Dedifferentiated amniotic fluid mesenchymal stem cell (primary cell): ENCODE measurements at regions not wholly inside any gene's neighbourhood (a gene's known extent, or its start where the extent isn't known, plus 50 kb on each side); places are given as distances from the start of the nearest gene placed in this dataset.

Experiments
- DNase-seq: peaks from one replicate; pipeline ENCODE4 v3.0.0-alpha.2; 2016; ENCODE audit errors: extremely low spot score

DNA sequence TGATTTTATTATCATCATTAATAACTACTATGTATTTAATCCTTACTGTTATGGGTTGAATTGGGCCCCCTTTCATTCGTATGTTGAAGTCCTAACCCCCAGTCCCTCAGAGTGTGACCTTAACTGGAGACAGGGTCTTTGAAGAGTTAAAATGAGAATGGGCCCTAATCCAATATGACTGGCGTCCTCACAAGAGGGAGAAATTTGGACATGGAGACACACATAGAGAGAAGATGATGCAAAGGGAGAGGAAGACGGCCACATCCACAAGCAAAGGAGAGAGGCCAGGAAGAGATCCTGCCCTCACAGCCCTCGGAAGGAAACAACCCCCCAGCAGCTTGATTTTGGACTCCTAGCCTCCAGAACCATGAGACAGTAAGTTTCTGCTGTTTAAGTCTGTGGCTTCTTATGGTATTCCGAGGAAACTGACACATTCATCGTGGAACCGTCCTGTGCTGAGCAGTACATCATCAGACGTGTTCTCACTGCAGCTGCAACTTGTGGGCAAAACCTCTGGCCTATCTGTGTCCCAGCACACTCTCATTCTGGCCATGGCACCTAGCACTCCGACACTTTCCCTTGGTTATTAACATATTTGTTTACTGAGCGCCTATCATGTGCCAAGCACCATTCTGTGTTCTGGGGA lies 127.6 kb downstream of the SLC38A6 start:
- no peak for DNase-seq

DNA sequence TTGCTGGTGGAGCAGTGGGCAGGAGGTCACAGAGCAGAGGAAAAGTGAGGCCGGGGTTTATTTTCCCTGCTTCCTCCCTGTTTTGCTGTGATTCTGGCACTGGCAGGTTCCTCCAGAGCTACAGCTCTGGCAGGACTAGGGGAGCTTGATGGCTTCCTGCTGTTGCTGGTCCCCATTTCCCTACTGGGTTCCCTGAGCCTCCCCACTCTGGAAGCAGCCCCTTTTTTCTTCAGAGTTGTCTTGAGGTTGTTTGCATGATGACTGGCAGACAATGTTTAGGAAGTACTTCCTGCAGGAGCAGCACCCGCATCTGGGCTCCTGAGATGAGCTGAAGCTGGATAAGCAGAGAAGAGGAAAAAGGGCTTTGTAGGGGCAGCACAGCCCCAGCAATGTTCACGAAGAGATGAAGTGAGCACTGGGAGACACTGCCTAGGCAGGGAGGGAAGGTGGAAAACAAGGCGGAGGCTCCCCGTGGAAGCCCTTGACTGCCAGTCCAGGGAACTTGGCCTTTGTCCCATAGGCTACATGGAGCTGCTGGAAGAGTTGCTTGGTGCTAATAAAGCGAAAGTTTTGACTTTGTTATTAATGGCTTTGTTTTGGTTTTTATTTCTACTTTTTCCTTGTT lies 126.9 kb downstream of the SLC38A6 start:
- DNase-seq, result no peak

DNA sequence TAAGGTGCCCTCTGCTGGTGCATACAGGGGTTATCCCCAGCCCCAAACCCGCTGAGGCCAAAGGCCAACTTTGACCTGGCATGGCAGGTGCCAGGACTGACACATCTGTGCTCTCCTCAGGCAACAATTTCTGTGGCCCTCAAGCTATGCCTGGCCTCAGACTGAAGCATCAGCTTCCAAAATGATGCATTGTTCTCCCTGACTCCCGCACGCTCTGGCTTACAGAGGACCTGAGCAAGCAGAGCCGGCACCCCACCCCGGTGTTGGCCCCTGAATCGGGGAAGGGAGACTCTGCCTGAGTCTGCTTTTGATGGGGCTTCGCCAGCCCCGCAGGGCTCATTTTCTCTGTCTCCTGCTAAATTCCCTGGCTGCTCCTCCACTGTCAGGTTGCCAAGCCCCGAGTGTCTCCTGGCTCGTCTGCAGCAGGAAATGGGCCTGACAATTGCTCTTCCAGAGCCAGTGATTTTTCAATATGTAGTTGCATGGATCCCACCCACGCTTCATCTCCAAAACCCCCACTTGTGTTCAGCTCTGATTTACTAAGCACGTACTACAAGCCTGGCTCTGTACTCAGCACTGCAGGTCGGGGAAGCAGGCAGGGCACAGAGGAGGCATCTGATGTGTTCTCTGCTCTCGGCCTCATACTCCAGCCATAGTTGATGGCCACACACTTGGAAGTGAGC lies 126.1 kb downstream of the SLC38A6 start:
- no peak for DNase-seq

DNA sequence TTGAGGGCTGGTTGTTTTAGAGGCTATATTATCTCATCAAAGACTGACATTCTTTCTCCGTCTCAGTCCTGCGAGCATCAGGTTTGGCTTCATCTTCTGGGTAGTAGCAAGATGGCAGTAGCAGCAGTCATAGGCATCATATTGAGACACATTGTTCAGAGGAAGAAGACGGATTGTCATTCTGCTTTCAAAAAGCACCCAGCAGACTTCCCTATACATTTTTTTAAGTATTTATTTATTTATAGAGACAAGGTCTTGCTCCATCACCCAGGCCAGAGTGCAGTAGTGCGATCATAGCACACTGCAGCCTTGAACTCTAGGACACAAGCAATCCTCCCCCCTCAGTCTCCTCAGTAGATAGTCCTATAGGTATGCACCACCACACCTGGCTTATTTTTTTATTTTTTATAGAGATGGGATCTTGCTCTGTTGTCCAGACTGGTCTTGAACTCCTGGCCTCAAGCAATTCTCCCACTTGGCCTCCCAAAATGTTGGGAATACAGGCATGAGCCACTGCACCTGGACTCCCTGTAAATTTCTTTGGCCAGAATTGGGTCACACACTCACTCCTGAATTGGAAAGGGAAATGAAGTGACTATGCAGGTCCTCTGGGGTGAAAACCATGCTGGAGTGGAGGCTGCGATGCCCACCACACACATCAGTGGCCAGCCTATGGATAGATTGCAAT lies 125.4 kb downstream of the SLC38A6 start:
- no peak for DNase-seq

GRCh38 chr14:61104358-61104757 lies 123.3 kb downstream of the SLC38A6 start:
- DNase-seq, result no peak

DNA sequence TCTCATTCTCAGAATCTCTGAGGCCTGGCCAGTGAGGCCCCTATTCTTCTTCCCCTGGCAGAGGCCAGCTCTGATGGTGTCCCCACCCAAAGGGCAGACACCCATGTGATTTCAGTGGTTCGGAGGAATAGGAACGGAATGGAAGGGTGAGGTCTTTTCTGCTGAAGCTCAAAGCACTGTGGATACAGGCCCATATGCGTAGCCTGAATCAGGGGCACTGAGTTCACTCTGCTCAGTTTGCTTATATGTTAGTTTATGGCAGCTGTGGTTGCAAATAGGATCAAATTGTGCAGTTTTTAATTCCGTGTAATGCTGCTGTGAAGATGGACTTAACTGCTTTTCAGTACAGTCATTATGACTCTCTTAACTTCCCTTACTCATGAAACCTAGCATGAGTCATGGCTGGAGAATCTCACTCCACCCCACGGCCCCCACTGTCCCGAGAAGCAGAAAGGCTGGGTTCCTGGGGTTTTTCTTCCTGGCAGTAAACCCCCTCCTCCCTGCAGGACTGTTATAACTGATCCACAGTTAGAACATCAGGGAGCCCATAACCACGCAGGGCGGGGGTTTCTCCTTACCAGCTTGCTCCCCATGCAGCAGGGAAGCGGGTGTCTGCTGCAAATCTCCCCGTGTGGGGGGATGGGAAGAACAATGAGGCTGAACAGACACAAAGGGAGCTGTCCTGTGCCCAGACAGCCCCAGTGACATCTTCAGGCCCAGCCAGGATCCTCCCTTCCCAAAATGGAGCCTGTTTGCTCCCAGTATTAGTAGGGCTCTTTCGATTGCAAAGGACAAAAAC lies 122.7 kb downstream of the SLC38A6 start:
- peak; percentile 98 for DNase-seq

DNA sequence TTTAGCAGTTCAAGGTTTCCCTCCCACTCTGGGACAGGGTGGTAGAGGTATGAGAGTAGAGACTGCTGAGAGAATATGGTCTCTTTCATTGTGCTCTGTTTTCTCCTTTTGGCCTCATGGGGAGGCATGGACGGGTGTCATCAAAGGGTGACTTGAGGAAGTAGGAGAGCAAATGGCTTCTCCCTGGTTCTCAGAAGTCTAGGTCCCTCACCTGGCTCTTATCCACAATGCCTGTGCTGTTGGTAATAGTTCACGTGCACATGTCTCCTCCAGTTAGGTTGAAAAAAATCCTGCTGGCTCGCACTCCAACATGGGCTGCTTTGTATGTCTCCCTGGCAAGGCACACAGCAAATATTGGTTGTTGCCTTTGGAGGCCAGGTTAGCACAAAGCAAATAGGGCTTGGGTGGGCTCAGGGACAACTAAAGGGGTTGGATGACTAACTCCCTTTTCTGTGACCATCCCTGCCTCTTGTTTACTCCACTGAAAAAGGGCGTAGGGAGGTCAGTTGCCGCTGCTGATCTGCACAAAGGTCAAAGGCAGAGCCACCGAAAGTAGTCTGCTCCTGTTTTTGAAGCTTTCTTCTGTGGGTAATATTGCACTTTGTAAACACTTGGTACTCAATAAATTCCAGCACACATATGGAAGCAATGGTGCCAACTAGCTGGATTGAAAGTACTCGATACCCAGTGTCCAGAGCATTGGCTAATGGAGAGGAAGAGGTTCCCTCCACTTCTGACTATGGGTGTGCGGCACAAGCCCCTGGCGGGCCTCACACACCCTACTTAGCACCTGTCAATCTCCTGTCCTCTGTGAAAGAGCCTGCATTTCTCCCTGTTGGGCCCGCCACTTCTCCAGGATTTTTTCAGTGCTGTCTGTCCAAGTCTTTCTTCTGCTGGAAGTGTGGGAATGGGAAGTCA lies 121.8 kb downstream of the SLC38A6 start:
- no peak for DNase-seq
